Activated CD8-positive, alpha-beta memory T cell treated with anti-CD3 and anti-CD28 coated beads, Interleukin-2, amount 10 ng/mL, durations not matched to agents 7 days and 5 days (primary cell): ENCODE measurements at regions not wholly inside any gene's neighbourhood (a gene's known extent, or its start where the extent isn't known, plus 50 kb on each side); places are given as distances from the start of the nearest gene placed in this dataset.
A peak's percentile ranks its signal among the peaks of the same experiment; 100 is the strongest.

ENCODE experiments used
- ATAC-seq: fragments of 150-1000 bp; cut with Tn5 transposase; one replicate; pipeline ENCODE4 v1.10.0; 2021; ENCODE audit warnings: moderate library complexity
- CTCF ChIA-PET: fragments of 350-600 bp; sonication (Branson Sonifier 250); formaldehyde crosslinking; loops from one replicate; lab custom pipeline; 2021; ENCODE audit warnings: antibody characterized with exemption; lab: Charles Lee
- DNase-seq: peaks from one replicate; pipeline ENCODE4 v3.0.0-alpha.2; 2020
- H3K27ac Mint-ChIP-seq: one replicate; pipeline ENCODE4 v1.8.0; 2021; ENCODE audit warnings: mild to moderate bottlenecking, mixed read lengths
- H3K27me3 Mint-ChIP-seq: one replicate; pipeline ENCODE4 v1.8.0; 2021; ENCODE audit warnings: mixed read lengths
- H3K36me3 Mint-ChIP-seq: one replicate; pipeline ENCODE4 v1.8.0; 2021; ENCODE audit warnings: mild to moderate bottlenecking, mixed read lengths
- H3K4me1 Mint-ChIP-seq: one replicate; pipeline ENCODE4 v1.8.0; 2021; ENCODE audit warnings: mixed read lengths
- H3K4me3 Mint-ChIP-seq: one replicate; pipeline ENCODE4 v1.8.0; 2021; ENCODE audit warnings: mild to moderate bottlenecking, moderate library complexity, mixed read lengths
- H3K9me3 Mint-ChIP-seq: one replicate; pipeline ENCODE4 v1.8.0; 2022; ENCODE audit warnings: low read depth, mixed read lengths

- Mint-ChIP-seq H3K27me3 (no peaks in the 10 kb centered on the region), H3K36me3 (no peaks in the 10 kb centered on the region), H3K9me3 (no peaks in the 10 kb centered on the region), H3K27ac (no peak overlapping the region), H3K4me3 (no peak overlapping the region), H3K4me1 (no peaks in the 10 kb centered on the region)
- CTCF ChIA-PET = no interaction called here
- ATAC-seq = no peak
- DNase-seq = no peak
Measured at GRCh38 chr9:107431461-107431860, 58.1 kb downstream of the KLF4 start.

- no peaks in the 10 kb centered on the region for H3K36me3 Mint-ChIP-seq
- DNase-seq (no peak), ATAC-seq (no peak)
- H3K4me1 Mint-ChIP-seq = peaks cover 3% of the 10 kb centered on the region
- no peak overlapping the region for H3K4me3 Mint-ChIP-seq
- CTCF ChIA-PET = no interaction called here
- H3K27ac Mint-ChIP-seq = no peak overlapping the region
- no peaks in the 10 kb centered on the region for H3K9me3 Mint-ChIP-seq
- H3K27me3 Mint-ChIP-seq = no peaks in the 10 kb centered on the region
Measured at GRCh38 chr9:107430071-107430470, 59.5 kb downstream of the KLF4 start.

- ATAC-seq (no peak), DNase-seq (no peak)
- Mint-ChIP-seq H3K4me1 (peaks cover 5% of the 10 kb centered on the region), H3K27me3 (no peaks in the 10 kb centered on the region), H3K9me3 (no peaks in the 10 kb centered on the region), H3K4me3 (no peak overlapping the region), H3K27ac (no peak overlapping the region), H3K36me3 (no peaks in the 10 kb centered on the region)
- CTCF ChIA-PET = interaction anchor here (0.9 to 1.8 kb wide), 6 partner anchors 20 to 1139 kb away, joined by 3 to 6 read pairs (median 4); no protein-coding TSS in a partner anchor
Measured at GRCh38 chr9:107426126-107426525, 63.4 kb downstream of the KLF4 start.

- no peak overlapping the region for H3K27ac Mint-ChIP-seq
- H3K36me3 Mint-ChIP-seq = no peaks in the 10 kb centered on the region
- H3K27me3 Mint-ChIP-seq = no peaks in the 10 kb centered on the region
- ATAC-seq = peak; percentile 74
- peaks cover 5% of the 10 kb centered on the region for H3K4me1 Mint-ChIP-seq
- peak; percentile 50 for DNase-seq
- H3K4me3 Mint-ChIP-seq = no peak overlapping the region
- no peaks in the 10 kb centered on the region for H3K9me3 Mint-ChIP-seq
- CTCF ChIA-PET = interaction anchor here (0.9 to 2.0 kb wide), 12 partner anchors 11 to 1140 kb away, joined by 3 to 8 read pairs (median 4); no protein-coding TSS in a partner anchor
Measured at GRCh38 chr9:107425101-107426025, 64.2 kb downstream of the KLF4 start.

- H3K27me3 Mint-ChIP-seq = peaks cover 6% of the 10 kb centered on the region
- ATAC-seq = no peak
- H3K4me1 Mint-ChIP-seq = peaks cover 5% of the 10 kb centered on the region
- no peaks in the 10 kb centered on the region for H3K9me3 Mint-ChIP-seq
- no peaks in the 10 kb centered on the region for H3K36me3 Mint-ChIP-seq
- no peak for DNase-seq
- CTCF ChIA-PET = interaction anchor here (1.4 to 2.0 kb wide), 3 partner anchors 9 to 53 kb away, joined by 3 to 5 read pairs (median 3); no protein-coding TSS in a partner anchor
- no peak overlapping the region for H3K27ac Mint-ChIP-seq
- H3K4me3 Mint-ChIP-seq = no peak overlapping the region
Measured at GRCh38 chr9:107423540-107423939, 66.0 kb downstream of the KLF4 start.

- Mint-ChIP-seq H3K4me1 (peaks cover 5% of the 10 kb centered on the region), H3K27ac (no peak overlapping the region), H3K9me3 (no peaks in the 10 kb centered on the region), H3K4me3 (no peak overlapping the region), H3K36me3 (no peaks in the 10 kb centered on the region), H3K27me3 (peaks cover 7% of the 10 kb centered on the region)
- DNase-seq (peak; percentile 46), ATAC-seq (peak; percentile 58)
- CTCF ChIA-PET = interaction anchor here (1.1 kb wide), 1 partner anchor 14 kb away, joined by 3 read pairs; no protein-coding TSS in a partner anchor
Measured at GRCh38 chr9:107422189-107423185, 67.1 kb downstream of the KLF4 start.

- Mint-ChIP-seq H3K9me3 (no peaks in the 10 kb centered on the region), H3K27me3 (no peaks in the 10 kb centered on the region), H3K4me3 (no peak overlapping the region), H3K27ac (no peak overlapping the region), H3K4me1 (no peaks in the 10 kb centered on the region), H3K36me3 (no peaks in the 10 kb centered on the region)
- CTCF ChIA-PET = interaction anchor here (1.3 kb wide), 1 partner anchor 14 kb away, joined by 3 read pairs; no protein-coding TSS in a partner anchor
- DNase-seq (no peak), ATAC-seq (no peak)
Measured at GRCh38 chr9:107410420-107410819, 79.1 kb downstream of the KLF4 start.

GRCh38 chr9:107409581-107410389, 79.8 kb downstream of the KLF4 start:
- Mint-ChIP-seq H3K27ac (no peak overlapping the region), H3K27me3 (no peaks in the 10 kb centered on the region), H3K4me3 (no peak overlapping the region), H3K9me3 (no peaks in the 10 kb centered on the region), H3K36me3 (no peaks in the 10 kb centered on the region), H3K4me1 (no peaks in the 10 kb centered on the region)
- ATAC-seq (no peak), DNase-seq (no peak)
- CTCF ChIA-PET = interaction anchor here (1.3 kb wide), 1 partner anchor 15 kb away, joined by 3 read pairs; no protein-coding TSS in a partner anchor

- Mint-ChIP-seq H3K4me3 (no peak overlapping the region), H3K36me3 (no peaks in the 10 kb centered on the region), H3K27me3 (no peaks in the 10 kb centered on the region), H3K27ac (no peak overlapping the region), H3K9me3 (no peaks in the 10 kb centered on the region), H3K4me1 (no peaks in the 10 kb centered on the region)
- DNase-seq (no peak), ATAC-seq (no peak)
- CTCF ChIA-PET = no interaction called here
Measured at GRCh38 chr9:107407675-107408074, 81.9 kb downstream of the KLF4 start.

GRCh38 chr9:107405511-107405910, 84.1 kb downstream of the KLF4 start:
- H3K4me3 Mint-ChIP-seq = no peak overlapping the region
- CTCF ChIA-PET = no interaction called here
- DNase-seq (no peak), ATAC-seq (no peak)
- H3K27me3 Mint-ChIP-seq = peaks cover 3% of the 10 kb centered on the region
- H3K9me3 Mint-ChIP-seq = no peaks in the 10 kb centered on the region
- H3K36me3 Mint-ChIP-seq = no peaks in the 10 kb centered on the region
- H3K27ac Mint-ChIP-seq = no peak overlapping the region
- no peaks in the 10 kb centered on the region for H3K4me1 Mint-ChIP-seq

GRCh38 chr9:107404736-107405135, 84.8 kb downstream of the KLF4 start:
- no peaks in the 10 kb centered on the region for H3K9me3 Mint-ChIP-seq
- no peak for ATAC-seq
- CTCF ChIA-PET = no interaction called here
- no peaks in the 10 kb centered on the region for H3K36me3 Mint-ChIP-seq
- no peak overlapping the region for H3K27ac Mint-ChIP-seq
- peaks cover 3% of the 10 kb centered on the region for H3K27me3 Mint-ChIP-seq
- no peaks in the 10 kb centered on the region for H3K4me1 Mint-ChIP-seq
- H3K4me3 Mint-ChIP-seq = no peak overlapping the region
- no peak for DNase-seq

- H3K27ac Mint-ChIP-seq = no peak overlapping the region
- ATAC-seq = no peak
- no peaks in the 10 kb centered on the region for H3K9me3 Mint-ChIP-seq
- DNase-seq = no peak
- H3K27me3 Mint-ChIP-seq = peaks cover 3% of the 10 kb centered on the region
- H3K4me3 Mint-ChIP-seq = no peak overlapping the region
- CTCF ChIA-PET = interaction anchor here (1.4 kb wide), 1 partner anchor 21 kb away, joined by 8 read pairs; no protein-coding TSS in a partner anchor
- no peaks in the 10 kb centered on the region for H3K4me1 Mint-ChIP-seq
- no peaks in the 10 kb centered on the region for H3K36me3 Mint-ChIP-seq
Measured at GRCh38 chr9:107404161-107404560, 85.4 kb downstream of the KLF4 start.
